ENCODE measurements at regions not wholly inside any gene's neighbourhood (a gene's known extent, or its start where the extent isn't known, plus 50 kb on each side); places are given as distances from the start of the nearest gene placed in this dataset.

GRCh38 chr14:83379436-83379835 is 1845.8 kb upstream of the SEL1L start:
- peak; percentile 10 for DNase-seq
- H2AK5ac ChIP-seq (ENCODE audit: low read length, severe bottlenecking), result no peak overlapping the region
- H2BK12ac ChIP-seq (ENCODE audit: low read length in 2 of 2), result no peak overlapping the region
- no peak overlapping the region for H3K9ac ChIP-seq (ENCODE audit: low read length)
- H2AFZ ChIP-seq (ENCODE audit: low read depth, low read length), result peak overlapping the region; percentile 0
- no peak overlapping the region for H2BK5ac ChIP-seq (ENCODE audit: low read depth, low read length, poor library complexity, severe bottlenecking)
- H3K4me2 ChIP-seq (ENCODE audit: low read length, poor library complexity, severe bottlenecking), result no peak overlapping the region
- no peak overlapping the region for H2BK120ac ChIP-seq (ENCODE audit: low read depth, low read length)
- H3K27me3 ChIP-seq (ENCODE audit: control insufficient read depth in 1 of 2, insufficient read depth in 1 of 2, low read length in 2 of 2), result no peaks in the 10 kb centered on the region
- no peak overlapping the region for H3K14ac ChIP-seq (ENCODE audit: low read length in 2 of 2)
- H3K4me1 ChIP-seq (ENCODE audit: control insufficient read depth, insufficient read depth, low read depth, low read length), result no peaks in the 10 kb centered on the region
- WGBS, result 72% methylated on average over 3 of the region's 3 CpGs
- H3K27ac ChIP-seq (ENCODE audit: low read length, poor library complexity, severe bottlenecking), result no peak overlapping the region
- H2BK15ac ChIP-seq (ENCODE audit: low read depth, poor library complexity, severe bottlenecking), result no peak overlapping the region
- H3K4ac ChIP-seq (ENCODE audit: low read depth in 1 of 2, low read length in 2 of 2), result no peak overlapping the region
- no peak overlapping the region for H4K8ac ChIP-seq (ENCODE audit: low read length)
- H4K91ac ChIP-seq (ENCODE audit: low read length), result no peak overlapping the region
- no peaks in the 10 kb centered on the region for H3K9me3 ChIP-seq (ENCODE audit: control insufficient read depth, low read length)
- H3K18ac ChIP-seq (ENCODE audit: low read depth in 1 of 2, low read length in 2 of 2), result no peak overlapping the region
- no peaks in the 10 kb centered on the region for H3K79me1 ChIP-seq (replicated peaks; ENCODE audit: low read length, poor library complexity, severe bottlenecking)
- H3K23ac ChIP-seq (ENCODE audit: low read length in 2 of 2), result no peak overlapping the region
- no peaks in the 10 kb centered on the region for H3K36me3 ChIP-seq (ENCODE audit: control insufficient read depth in 1 of 2, insufficient read depth in 2 of 2, low read depth in 1 of 2, low read length in 2 of 2)
- no peak overlapping the region for H3K4me3 ChIP-seq (ENCODE audit: insufficient read depth in 1 of 2, low read depth in 1 of 2, low read length in 2 of 2)

GRCh38 chr14:83384253-83384652 is 1850.6 kb upstream of the SEL1L start:
- Histone ChIP-seq H3K14ac (ENCODE audit: low read length in 2 of 2) (no peak overlapping the region), H3K18ac (ENCODE audit: low read depth in 1 of 2, low read length in 2 of 2) (no peak overlapping the region), H3K4me1 (ENCODE audit: control insufficient read depth, insufficient read depth, low read depth, low read length) (no peaks in the 10 kb centered on the region), H2AK5ac (ENCODE audit: low read length, severe bottlenecking) (no peak overlapping the region), H3K79me1 (replicated peaks; ENCODE audit: low read length, poor library complexity, severe bottlenecking) (no peaks in the 10 kb centered on the region), H3K4me2 (ENCODE audit: low read length, poor library complexity, severe bottlenecking) (no peak overlapping the region), H3K9me3 (ENCODE audit: control insufficient read depth, low read length) (no peaks in the 10 kb centered on the region), H3K23ac (ENCODE audit: low read length in 2 of 2) (no peak overlapping the region), H2BK12ac (ENCODE audit: low read length in 2 of 2) (no peak overlapping the region), H3K27me3 (ENCODE audit: control insufficient read depth in 1 of 2, insufficient read depth in 1 of 2, low read length in 2 of 2) (no peaks in the 10 kb centered on the region), H4K8ac (ENCODE audit: low read length) (no peak overlapping the region), H4K91ac (ENCODE audit: low read length) (no peak overlapping the region), H2AFZ (ENCODE audit: low read depth, low read length) (no peak overlapping the region), H3K4me3 (ENCODE audit: insufficient read depth in 1 of 2, low read depth in 1 of 2, low read length in 2 of 2) (no peak overlapping the region), H2BK120ac (ENCODE audit: low read depth, low read length) (no peak overlapping the region), H2BK15ac (ENCODE audit: low read depth, poor library complexity, severe bottlenecking) (no peak overlapping the region), H3K27ac (ENCODE audit: low read length, poor library complexity, severe bottlenecking) (no peak overlapping the region), H2BK5ac (ENCODE audit: low read depth, low read length, poor library complexity, severe bottlenecking) (no peak overlapping the region), H3K36me3 (ENCODE audit: control insufficient read depth in 1 of 2, insufficient read depth in 2 of 2, low read depth in 1 of 2, low read length in 2 of 2) (no peaks in the 10 kb centered on the region), H3K9ac (ENCODE audit: low read length) (no peak overlapping the region), H3K4ac (ENCODE audit: low read depth in 1 of 2, low read length in 2 of 2) (no peak overlapping the region)
- DNase-seq, result no peak
- 97% methylated on average over 3 of the region's 3 CpGs for WGBS

GRCh38 chr14:83395321-83395720 is 1861.7 kb upstream of the SEL1L start:
- peak overlapping the region; percentile 81 for H2BK5ac ChIP-seq (ENCODE audit: low read depth, low read length, poor library complexity, severe bottlenecking)
- H3K27ac ChIP-seq (ENCODE audit: low read length, poor library complexity, severe bottlenecking), result no peak overlapping the region
- H2BK15ac ChIP-seq (ENCODE audit: low read depth, poor library complexity, severe bottlenecking), result no peak overlapping the region
- H3K27me3 ChIP-seq (ENCODE audit: control insufficient read depth in 1 of 2, insufficient read depth in 1 of 2, low read length in 2 of 2), result no peaks in the 10 kb centered on the region
- no peaks in the 10 kb centered on the region for H3K79me1 ChIP-seq (replicated peaks; ENCODE audit: low read length, poor library complexity, severe bottlenecking)
- no peak overlapping the region for H2BK120ac ChIP-seq (ENCODE audit: low read depth, low read length)
- H3K4me1 ChIP-seq (ENCODE audit: control insufficient read depth, insufficient read depth, low read depth, low read length), result no peaks in the 10 kb centered on the region
- H3K36me3 ChIP-seq (ENCODE audit: control insufficient read depth in 1 of 2, insufficient read depth in 2 of 2, low read depth in 1 of 2, low read length in 2 of 2), result no peaks in the 10 kb centered on the region
- H3K23ac ChIP-seq (ENCODE audit: low read length in 2 of 2), result no peak overlapping the region
- no peak overlapping the region for H4K91ac ChIP-seq (ENCODE audit: low read length)
- H3K4me2 ChIP-seq (ENCODE audit: low read length, poor library complexity, severe bottlenecking), result no peak overlapping the region
- no peak overlapping the region for H3K18ac ChIP-seq (ENCODE audit: low read depth in 1 of 2, low read length in 2 of 2)
- no peak for DNase-seq
- no peak overlapping the region for H3K4ac ChIP-seq (ENCODE audit: low read depth in 1 of 2, low read length in 2 of 2)
- H2BK12ac ChIP-seq (ENCODE audit: low read length in 2 of 2), result no peak overlapping the region
- no peak overlapping the region for H4K8ac ChIP-seq (ENCODE audit: low read length)
- no peak overlapping the region for H2AK5ac ChIP-seq (ENCODE audit: low read length, severe bottlenecking)
- no peak overlapping the region for H3K14ac ChIP-seq (ENCODE audit: low read length in 2 of 2)
- H3K9me3 ChIP-seq (ENCODE audit: control insufficient read depth, low read length), result no peaks in the 10 kb centered on the region
- H3K9ac ChIP-seq (ENCODE audit: low read length), result no peak overlapping the region
- H2AFZ ChIP-seq (ENCODE audit: low read depth, low read length), result no peak overlapping the region
- no CpG with 5 or more reads among the region's 2 CpGs for WGBS
- H3K4me3 ChIP-seq (ENCODE audit: insufficient read depth in 1 of 2, low read depth in 1 of 2, low read length in 2 of 2), result no peak overlapping the region

GRCh38 chr14:83416476-83416875 is 1882.8 kb upstream of the SEL1L start:
- no peak overlapping the region for H2AK5ac ChIP-seq (ENCODE audit: low read length, severe bottlenecking)
- WGBS, result 63% methylated on average over 1 of the region's 2 CpGs
- H2BK5ac ChIP-seq (ENCODE audit: low read depth, low read length, poor library complexity, severe bottlenecking), result no peak overlapping the region
- H3K14ac ChIP-seq (ENCODE audit: low read length in 2 of 2), result no peak overlapping the region
- H3K27me3 ChIP-seq (ENCODE audit: control insufficient read depth in 1 of 2, insufficient read depth in 1 of 2, low read length in 2 of 2), result no peaks in the 10 kb centered on the region
- no peak overlapping the region for H3K23ac ChIP-seq (ENCODE audit: low read length in 2 of 2)
- H3K4me1 ChIP-seq (ENCODE audit: control insufficient read depth, insufficient read depth, low read depth, low read length), result no peaks in the 10 kb centered on the region
- no peaks in the 10 kb centered on the region for H3K9me3 ChIP-seq (ENCODE audit: control insufficient read depth, low read length)
- H3K79me1 ChIP-seq (replicated peaks; ENCODE audit: low read length, poor library complexity, severe bottlenecking), result no peaks in the 10 kb centered on the region
- H2BK12ac ChIP-seq (ENCODE audit: low read length in 2 of 2), result no peak overlapping the region
- no peak overlapping the region for H4K91ac ChIP-seq (ENCODE audit: low read length)
- H3K9ac ChIP-seq (ENCODE audit: low read length), result no peak overlapping the region
- H2AFZ ChIP-seq (ENCODE audit: low read depth, low read length), result no peak overlapping the region
- H3K27ac ChIP-seq (ENCODE audit: low read length, poor library complexity, severe bottlenecking), result no peak overlapping the region
- no peak overlapping the region for H4K8ac ChIP-seq (ENCODE audit: low read length)
- H3K4me3 ChIP-seq (ENCODE audit: insufficient read depth in 1 of 2, low read depth in 1 of 2, low read length in 2 of 2), result no peak overlapping the region
- H3K18ac ChIP-seq (ENCODE audit: low read depth in 1 of 2, low read length in 2 of 2), result no peak overlapping the region
- H2BK120ac ChIP-seq (ENCODE audit: low read depth, low read length), result no peak overlapping the region
- no peak overlapping the region for H2BK15ac ChIP-seq (ENCODE audit: low read depth, poor library complexity, severe bottlenecking)
- DNase-seq, result no peak
- H3K36me3 ChIP-seq (ENCODE audit: control insufficient read depth in 1 of 2, insufficient read depth in 2 of 2, low read depth in 1 of 2, low read length in 2 of 2), result no peaks in the 10 kb centered on the region
- no peak overlapping the region for H3K4ac ChIP-seq (ENCODE audit: low read depth in 1 of 2, low read length in 2 of 2)
- H3K4me2 ChIP-seq (ENCODE audit: low read length, poor library complexity, severe bottlenecking), result no peak overlapping the region
